H1 (cell line): ENCODE measurements at regions not wholly inside any gene's neighbourhood (a gene's known extent, or its start where the extent isn't known, plus 50 kb on each side); places are given as distances from the start of the nearest gene placed in this dataset.

Experiments
- CTCF ChIA-PET: fragments of 300-600 bp; sonication (Branson Sonifier 250); formaldehyde crosslinking; loops from one replicate; lab custom pipeline; 2021; ENCODE audit not compliant: partially characterized antibody; lab: Charles Lee
- POLR2A ChIA-PET: fragments of 300-600 bp; sonication (Branson Sonifier 250); formaldehyde crosslinking; loops from one replicate; lab custom pipeline; 2021; ENCODE audit warnings: inconsistent platforms; ENCODE audit not compliant: partially characterized antibody; lab: Charles Lee
- DNase-seq, 2 experiments: peaks; one replicate each; pipeline versions ENCODE4 v3.0.0 to v3.0.0-alpha.2; 2010 to 2022; ENCODE audit warnings: low spot score in 2 of 2, low read depth in 1 of 2, mixed read lengths in 1 of 2
- FAIRE-seq: peaks from 2 replicates; lab custom pipeline; 2011; peaks lifted over from hg19 to GRCh38; lab: Jason Lieb, UNC
- H2AFZ ChIP-seq: 2 replicates; pipeline ENCODE4 v1.8.1; 2012; ENCODE audit warnings: low read length, inconsistent platforms
- H2AK5ac ChIP-seq: 2 replicates; pipeline ENCODE4 v1.6.1; 2013; ENCODE audit warnings: low read depth, low read length
- H2BK120ac ChIP-seq: replicated peaks from 2 replicates; pipeline ENCODE3; 2013; ENCODE audit warnings: low read depth, low read length, inconsistent platforms
- H2BK12ac ChIP-seq: 2 replicates; pipeline ENCODE4 v1.6.1; 2013; ENCODE audit warnings: low read depth, low read length
- H2BK15ac ChIP-seq: 2 replicates; pipeline ENCODE4 v1.6.1; 2013; ENCODE audit warnings: low read length
- H2BK20ac ChIP-seq: 2 replicates; pipeline ENCODE4 v1.6.1; 2013; ENCODE audit warnings: low read length
- H2BK5ac ChIP-seq: 2 replicates; pipeline ENCODE4 v1.6.1; 2013; ENCODE audit warnings: low read depth, low read length
- H3K14ac ChIP-seq: 2 replicates; pipeline ENCODE4 v1.6.1; 2013; ENCODE audit warnings: inconsistent platforms; ENCODE audit not compliant: insufficient read length
- H3K18ac ChIP-seq: 2 replicates; pipeline ENCODE4 v1.6.1; 2013; ENCODE audit warnings: low read length; ENCODE audit errors: extremely low read depth
- H3K23ac ChIP-seq: 2 replicates; pipeline ENCODE4 v1.6.1; 2013; ENCODE audit warnings: inconsistent platforms; ENCODE audit not compliant: insufficient read length
- H3K23me2 ChIP-seq: 2 replicates; pipeline ENCODE4 v1.6.1; 2013; ENCODE audit warnings: low read depth, low read length
- H3K27ac ChIP-seq: 2 replicates; pipeline ENCODE4 v1.6.1; 2011; ENCODE audit warnings: low read depth, low read length, inconsistent platforms
- H3K27me3 ChIP-seq, 4 experiments: replicated peaks in 1 of 4; 1 replicate in 1 of 4; 2 replicates in 3 of 4; pipeline versions ENCODE4 v1.6.1 to v1.8.1; 2011 to 2013; ENCODE audit warnings: low read length in 3 of 4, mild to moderate bottlenecking in 3 of 4, inconsistent platforms in 2 of 4, mixed read lengths in 2 of 4, moderate library complexity in 1 of 4; ENCODE audit not compliant: control insufficient read depth in 3 of 4, insufficient read depth in 3 of 4; ENCODE audit errors: extremely low read depth in 1 of 4
- H3K36me3 ChIP-seq, 4 experiments: 2 replicates each; pipeline versions ENCODE4 v1.6.1 to v1.8.1; 2011 to 2013; ENCODE audit warnings: mild to moderate bottlenecking in 4 of 4, low read length in 3 of 4, moderate library complexity in 2 of 4, control low read depth in 1 of 4, inconsistent platforms in 1 of 4; ENCODE audit not compliant: insufficient read depth in 4 of 4, control insufficient read depth in 2 of 4
- H3K4ac ChIP-seq: replicated peaks from 2 replicates; pipeline ENCODE3; 2013; ENCODE audit warnings: low read length, low read depth, mixed read lengths, inconsistent platforms; ENCODE audit not compliant: insufficient read length
- H3K4me1 ChIP-seq, 4 experiments: replicated peaks in 1 of 4; 1 replicate in 1 of 4; 2 replicates in 3 of 4; pipeline versions ENCODE4 v1.6.1 to v1.8.1; 2011 to 2013; ENCODE audit warnings: low read length in 3 of 4, inconsistent platforms in 2 of 4, mixed read lengths in 1 of 4; ENCODE audit not compliant: insufficient read depth in 4 of 4, control insufficient read depth in 3 of 4
- H3K4me2 ChIP-seq, 2 experiments: 2 replicates each; pipeline versions ENCODE4 v1.6.1 to v1.8.1; 2011 to 2013; ENCODE audit warnings: low read depth in 2 of 2, low read length in 2 of 2, control low read depth in 1 of 2, inconsistent platforms in 1 of 2, mild to moderate bottlenecking in 1 of 2; ENCODE audit not compliant: insufficient read depth in 1 of 2
- H3K4me3 ChIP-seq, 4 experiments: fragments of 200-600, 300-600 bp in 1 of 4; sonication (generic), shearing (Covaris generic), sonication (Bioruptor Twin) in 1 of 4; 2 replicates each; pipeline versions ENCODE4 v1.5.1 to v1.8.1; 2011 to 2016; ENCODE audit warnings: low read length in 4 of 4, low read depth in 3 of 4, control low read depth in 2 of 4, inconsistent platforms in 2 of 4, mild to moderate bottlenecking in 2 of 4, mixed read lengths in 1 of 4, moderate library complexity in 1 of 4; ENCODE audit not compliant: insufficient read depth in 2 of 4; ENCODE audit errors: extremely low read depth in 1 of 4
- H3K56ac ChIP-seq: replicated peaks from 2 replicates; pipeline ENCODE3; 2013; ENCODE audit warnings: low read depth, mild to moderate bottlenecking, mixed read lengths, low read length, inconsistent platforms; ENCODE audit not compliant: insufficient read length
- H3K79me1 ChIP-seq: 2 replicates; pipeline ENCODE4 v1.6.1; 2013; ENCODE audit warnings: low read depth, low read length, control low read depth
- H3K79me2 ChIP-seq, 2 experiments: 2 replicates each; pipeline versions ENCODE4 v1.6.1 to v1.8.1; 2012 to 2013; ENCODE audit warnings: low read length in 2 of 2, mild to moderate bottlenecking in 2 of 2, inconsistent platforms in 1 of 2; ENCODE audit not compliant: insufficient read depth in 2 of 2, control insufficient read depth in 1 of 2
- H3K9ac ChIP-seq, 4 experiments: replicated peaks in 1 of 4; 1 replicate in 1 of 4; 2 replicates in 3 of 4; pipeline versions ENCODE4 v1.6.1 to v1.8.1; 2011 to 2013; ENCODE audit warnings: low read depth in 3 of 4, low read length in 3 of 4, control low read depth in 2 of 4, mild to moderate bottlenecking in 2 of 4, moderate library complexity in 2 of 4, inconsistent platforms in 1 of 4; ENCODE audit errors: extremely low read depth in 1 of 4
- H3K9me3 ChIP-seq, 2 experiments: 2 replicates each; pipeline versions ENCODE4 v1.6.1 to v1.8.1; 2012 to 2013; ENCODE audit warnings: mild to moderate bottlenecking in 2 of 2, moderate library complexity in 2 of 2, control low read depth in 1 of 2, inconsistent platforms in 1 of 2, low read depth in 1 of 2, low read length in 1 of 2, mixed read lengths in 1 of 2; ENCODE audit not compliant: insufficient read depth in 2 of 2
- H4K20me1 ChIP-seq, 2 experiments: replicated peaks in 1 of 2; 2 replicates each; pipeline versions ENCODE3 to v1.8.1; 2011 to 2013; ENCODE audit warnings: inconsistent platforms in 2 of 2, low read length in 2 of 2, mild to moderate bottlenecking in 1 of 2; ENCODE audit not compliant: insufficient read depth in 2 of 2, control insufficient read depth in 1 of 2
- H4K5ac ChIP-seq: 2 replicates; pipeline ENCODE4 v1.6.1; 2013; ENCODE audit warnings: low read length, low read depth, mixed read lengths, inconsistent platforms; ENCODE audit not compliant: insufficient read length
- H4K8ac ChIP-seq: 2 replicates; pipeline ENCODE4 v1.8.0; 2013; ENCODE audit warnings: mild to moderate bottlenecking, moderate library complexity, low read length, inconsistent platforms; ENCODE audit not compliant: insufficient read depth; ENCODE audit errors: extremely low read depth
- H4K91ac ChIP-seq: replicated peaks from 2 replicates; pipeline ENCODE3; 2013; ENCODE audit warnings: low read length, mixed read lengths, inconsistent platforms; ENCODE audit not compliant: insufficient read length
- EGR1 ChIP-seq: IDR thresholded peaks from 2 replicates; pipeline ENCODE4 v1.6.1; 2011; ENCODE audit warnings: low read depth, low read length, borderline replicate concordance
- HDAC6 ChIP-seq: IDR thresholded peaks from one replicate; pipeline ENCODE4 v1.7.1; 2012; ENCODE audit warnings: low read depth, mild to moderate bottlenecking, inconsistent platforms, low read length, moderate library complexity
- KDM1A ChIP-seq: fragments of 200-600, 300-600 bp; sonication (generic); IDR thresholded peaks from 2 replicates; pipeline ENCODE4 v1.7.1; 2016; ENCODE audit warnings: mild to moderate bottlenecking, low read length, borderline replicate concordance
- POU5F1 ChIP-seq: IDR thresholded peaks from 2 replicates; pipeline ENCODE4 v1.6.1; 2011; ENCODE audit warnings: low read depth, mild to moderate bottlenecking, low read length, moderate library complexity
- RAD21 ChIP-seq, 2 experiments: IDR thresholded peaks in 1 of 2; conservative IDR thresholded peaks in 1 of 2; 2 replicates each; pipeline ENCODE4 v1.6.1; 2011; ENCODE audit warnings: low read depth in 2 of 2, low read length in 2 of 2, improper control_type of control experiment in 1 of 2, inconsistent platforms in 1 of 2, mild to moderate bottlenecking in 1 of 2, moderate library complexity in 1 of 2
- RNF2 ChIP-seq: fragments of 200-900, 300-1000 bp; sonication (generic); IDR thresholded peaks from 2 replicates; pipeline ENCODE4 v1.7.1; 2016; ENCODE audit warnings: borderline replicate concordance, low read depth, mild to moderate bottlenecking, antibody characterized with exemption, low read length; ENCODE audit not compliant: poor library complexity, severe bottlenecking; ENCODE audit errors: missing control alignments
- SAP30 ChIP-seq: fragments of 300-600 bp; sonication (generic); IDR thresholded peaks from 2 replicates; pipeline ENCODE4 v1.7.1; 2012; ENCODE audit warnings: low read length, moderate library complexity, mild to moderate bottlenecking, inconsistent platforms; ENCODE audit not compliant: insufficient read depth, insufficient replicate concordance
- SIN3A ChIP-seq, 2 experiments: IDR thresholded peaks in 1 of 2; conservative IDR thresholded peaks in 1 of 2; 2 replicates each; pipeline ENCODE4 v1.6.1; 2011 to 2012; ENCODE audit warnings: low read length in 2 of 2, improper control_type of control experiment in 1 of 2, low read depth in 1 of 2, mild to moderate bottlenecking in 1 of 2
- whole genome bisulfite sequencing, 2 experiments: shearing (Covaris generic) in 1 of 2; methylation state at CpG; one replicate each; pipeline versions ENCODE4 v1.1.6 to v1.1.7; 2013 to 2015; ENCODE audit warnings: low lambda C conversion rate in 2 of 2, mixed read lengths in 2 of 2, inconsistent platforms in 1 of 2, low coverage in 1 of 2, missing lambda C conversion rate in 1 of 2; ENCODE audit not compliant: insufficient replicate concordance in 2 of 2, insufficient coverage in 1 of 2, insufficient read length in 1 of 2; ENCODE audit errors: extremely low coverage in 1 of 2, missing lambda C conversion rate in 1 of 2; 5-methylcytosine and 5-hydroxymethylcytosine counted together

DNA sequence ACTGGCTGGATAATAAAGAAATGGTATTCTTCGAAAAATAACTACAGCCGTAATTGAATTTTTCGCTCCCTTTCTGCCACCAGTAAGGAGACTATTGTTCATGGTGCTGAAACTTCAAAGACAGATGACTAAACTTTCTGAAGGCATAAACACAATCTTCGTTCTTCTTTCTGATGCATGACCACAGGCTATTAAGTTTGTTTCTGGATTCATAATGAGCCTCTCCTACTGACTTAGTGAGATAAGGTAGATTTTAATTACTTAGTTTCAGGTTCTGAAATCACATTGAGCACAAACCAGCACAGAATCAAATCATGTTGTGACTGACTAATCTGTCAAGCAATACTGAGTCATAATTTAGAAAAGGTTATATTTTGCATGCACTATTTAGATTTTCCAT, 441.8 kb upstream of the CCNG1 start:
- H3K27me3 ChIP-seq, result no peaks in the 10 kb centered on the region
- no peak for DNase-seq
- no peak overlapping the region for H2BK20ac ChIP-seq
- H3K18ac ChIP-seq, result no peak overlapping the region
- H3K4me1 ChIP-seq, result no peaks in the 10 kb centered on the region
- CTCF ChIA-PET, result interaction anchor here (1.5 kb wide), 1 partner anchor 170 kb away, joined by 3 read pairs; no protein-coding TSS in a partner anchor
- no peaks in the 10 kb centered on the region for H3K23me2 ChIP-seq
- H2AK5ac ChIP-seq, result no peak overlapping the region
- H3K4me3 ChIP-seq, result no peak overlapping the region
- H2AFZ ChIP-seq, result no peak overlapping the region
- no peaks in the 10 kb centered on the region for H3K79me2 ChIP-seq
- WGBS, 2 experiments, result 85% methylated on average over 4 of the region's 4 CpGs; no CpG with 5 or more reads in 1 of the 2 experiments
- H3K23ac ChIP-seq, result no peak overlapping the region
- no peak overlapping the region for H2BK5ac ChIP-seq
- H4K91ac ChIP-seq, result no peak overlapping the region
- no peaks in the 10 kb centered on the region for H3K9me3 ChIP-seq
- FAIRE-seq, result no peak
- H2BK12ac ChIP-seq, result no peak overlapping the region
- no peak overlapping the region for H3K14ac ChIP-seq
- H2BK15ac ChIP-seq, result no peak overlapping the region
- no peak overlapping the region for H4K8ac ChIP-seq
- H3K4ac ChIP-seq, result no peak overlapping the region
- H3K4me2 ChIP-seq, result no peak overlapping the region
- no peaks in the 10 kb centered on the region for H3K36me3 ChIP-seq
- no peak overlapping the region for H4K5ac ChIP-seq
- H2BK120ac ChIP-seq, result no peak overlapping the region
- TF ChIP-seq EGR1 (no peak), KDM1A (no peak), RNF2 (no peak), POU5F1 (no peak), RAD21 (IDR thresholded peaks at IDR 0.05 in 1 of 2, conservative IDR thresholded peaks at IDR 0.05 in 1 of 2; ENCODE audit: low read depth in 2 of 2, low read length in 2 of 2) (no peak), HDAC6 (no peak), SIN3A (conservative IDR thresholded peaks at IDR 0.05 in 1 of 2, IDR thresholded peaks at IDR 0.05 in 1 of 2; ENCODE audit: low read depth in 1 of 2, low read length in 2 of 2) (no peak), SAP30 (no peak)
- TF ChIP-seq, all 59 proteins: peak for 0
- POLR2A ChIA-PET, result no interaction called here
- Histone ChIP-seq H3K9ac (no peak overlapping the region), H3K79me1 (no peaks in the 10 kb centered on the region), H3K27ac (no peak overlapping the region), H3K56ac (no peak overlapping the region), H4K20me1 (no peaks in the 10 kb centered on the region)
